ENCODE measurements at regions not wholly inside any gene's neighbourhood (a gene's known extent, or its start where the extent isn't known, plus 50 kb on each side); places are given as distances from the start of the nearest gene placed in this dataset.

DNA sequence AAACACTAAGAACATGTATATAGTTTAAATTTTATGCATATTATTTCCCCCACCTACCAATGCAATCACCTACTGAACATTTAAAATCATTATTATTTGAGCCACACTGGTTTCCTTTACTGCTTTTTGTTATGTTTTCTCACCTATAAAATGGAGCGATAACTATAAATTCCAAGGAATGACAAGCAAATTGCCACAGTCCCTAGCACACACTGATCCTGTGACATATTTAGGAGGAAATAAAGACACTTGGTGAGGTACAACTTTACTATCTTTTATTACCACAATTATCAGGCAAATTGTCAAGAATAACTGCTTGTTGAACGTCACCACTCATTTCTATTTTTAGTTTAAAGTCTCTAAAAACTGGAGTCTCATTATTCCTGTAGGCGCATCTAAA, 1693.6 kb downstream of the EFNA5 start:
- peaks cover 0 to 4% of the 10 kb centered on the region in 2 donors for H3K9me3 Mint-ChIP-seq
- DNase-seq (no peak), ATAC-seq (replicated peaks in 1 of 2) (no peak)
- H3K36me3 Mint-ChIP-seq (ENCODE audit: insufficient read depth in 2 of 2) = no peaks in the 10 kb centered on the region
- H3K27me3 Mint-ChIP-seq (ENCODE audit: low read depth) = no peaks in the 10 kb centered on the region
- no peaks in the 10 kb centered on the region for H3K4me1 Mint-ChIP-seq (ENCODE audit: low read depth)
- H3K27ac Mint-ChIP-seq = no peak overlapping the region
- H3K4me3 Mint-ChIP-seq = no peak overlapping the region

DNA sequence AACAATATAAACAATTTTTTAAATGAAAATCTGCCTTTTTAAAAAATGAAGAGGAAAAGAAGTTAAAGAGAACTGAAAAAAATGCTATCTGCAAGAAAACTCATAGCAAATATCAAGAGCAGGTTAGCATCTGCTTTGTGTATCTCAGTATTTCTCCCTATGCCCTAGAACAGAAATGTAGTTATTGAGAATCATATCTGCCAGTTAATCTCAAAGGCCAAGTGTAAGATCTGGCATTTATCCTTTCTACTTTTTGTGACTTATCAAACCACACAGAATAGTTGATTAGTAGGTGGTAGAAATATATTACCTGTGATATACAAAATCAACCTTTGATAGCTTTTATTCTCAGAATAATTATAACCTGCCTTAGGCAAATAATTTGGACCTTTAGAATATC, 1699.8 kb downstream of the EFNA5 start:
- Mint-ChIP-seq H3K27me3 (ENCODE audit: low read depth) (no peaks in the 10 kb centered on the region), H3K4me3 (no peak overlapping the region), H3K27ac (no peak overlapping the region), H3K36me3 (ENCODE audit: insufficient read depth in 2 of 2) (no peaks in the 10 kb centered on the region), H3K4me1 (ENCODE audit: low read depth) (no peaks in the 10 kb centered on the region), H3K9me3 (peaks cover 2 to 7% of the 10 kb centered on the region in 2 donors)
- DNase-seq = no peak
- no peak for ATAC-seq (replicated peaks in 1 of 2)

DNA sequence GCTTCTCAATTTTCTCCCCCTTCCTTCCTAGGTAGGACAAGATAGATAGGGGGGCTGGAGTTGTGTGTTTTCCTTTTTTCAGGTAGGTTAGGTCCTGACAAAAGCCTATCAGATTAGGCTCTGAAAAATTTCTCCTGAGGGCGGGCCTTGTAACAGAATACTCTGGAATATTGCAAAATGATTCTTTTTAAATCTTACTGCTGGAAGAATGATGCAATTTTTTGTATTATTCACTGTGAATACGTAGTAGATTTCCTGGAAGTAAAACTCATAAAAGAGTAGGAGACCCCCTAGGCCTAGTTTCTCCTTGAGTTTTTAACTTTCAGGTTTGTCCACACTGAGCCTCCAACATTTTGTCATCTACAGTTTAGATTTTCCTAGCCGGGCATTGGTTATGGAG, 1701.8 kb downstream of the EFNA5 start:
- Mint-ChIP-seq H3K4me3 (no peak overlapping the region), H3K4me1 (ENCODE audit: low read depth) (no peaks in the 10 kb centered on the region), H3K36me3 (ENCODE audit: insufficient read depth in 2 of 2) (no peaks in the 10 kb centered on the region), H3K27me3 (ENCODE audit: low read depth) (no peaks in the 10 kb centered on the region), H3K9me3 (peaks cover 2 to 7% of the 10 kb centered on the region in 2 donors), H3K27ac (no peak overlapping the region)
- DNase-seq (no peak), ATAC-seq (replicated peaks in 1 of 2) (no peak)

DNA sequence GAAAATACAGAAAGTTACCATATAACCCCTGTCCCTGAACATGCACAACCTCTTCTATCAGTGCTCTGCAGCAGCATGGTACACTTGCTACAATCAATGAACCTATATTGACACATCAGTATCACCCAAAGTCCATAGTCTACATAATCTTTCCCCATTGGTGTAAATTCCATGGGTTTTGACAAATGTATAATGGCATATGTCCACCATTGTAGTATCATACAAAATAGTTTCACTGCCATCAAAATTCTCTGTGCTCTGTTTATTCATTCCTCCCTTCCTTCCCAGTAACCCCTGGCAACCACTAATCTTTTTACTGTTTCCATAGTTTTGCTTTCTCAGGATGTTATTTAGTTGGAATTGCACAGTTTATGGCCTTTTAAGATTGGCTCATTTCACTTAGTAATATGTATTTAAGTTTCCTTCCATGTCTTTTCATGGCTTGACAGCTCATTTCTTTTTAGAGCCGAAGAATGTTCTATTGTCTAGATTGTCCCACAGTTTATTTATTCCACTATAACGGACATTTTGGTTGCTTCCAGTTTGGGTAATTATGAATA, 1707.0 kb downstream of the EFNA5 start:
- H3K36me3 Mint-ChIP-seq (ENCODE audit: insufficient read depth in 2 of 2) = no peaks in the 10 kb centered on the region
- no peaks in the 10 kb centered on the region for H3K27me3 Mint-ChIP-seq (ENCODE audit: low read depth)
- H3K27ac Mint-ChIP-seq = no peak overlapping the region
- no peaks in the 10 kb centered on the region for H3K4me1 Mint-ChIP-seq (ENCODE audit: low read depth)
- no peak overlapping the region for H3K4me3 Mint-ChIP-seq
- H3K9me3 Mint-ChIP-seq = peaks cover 5 to 10% of the 10 kb centered on the region in 2 donors
- ATAC-seq (replicated peaks in 1 of 2) = no peak
- no peak for DNase-seq

DNA sequence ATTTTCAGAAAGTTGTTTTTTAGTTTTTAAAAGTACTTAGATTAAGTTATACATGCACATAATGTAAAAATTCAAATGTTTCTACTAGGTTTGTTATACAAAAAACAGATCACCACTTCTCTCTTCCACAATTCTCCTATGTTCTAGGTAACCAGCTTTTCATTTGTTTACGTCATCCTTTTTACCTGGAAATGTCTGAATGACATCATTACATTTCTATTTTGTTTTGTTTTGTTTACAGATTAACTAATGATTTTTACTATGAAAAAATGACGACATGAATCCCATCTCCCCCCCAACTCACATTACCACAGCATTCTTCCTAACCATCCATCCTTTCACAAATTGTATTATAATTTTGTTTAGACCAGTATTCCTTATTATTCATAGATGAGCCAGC, 1709.2 kb downstream of the EFNA5 start:
- Mint-ChIP-seq H3K9me3 (peaks cover 3 to 4% of the 10 kb centered on the region in 2 donors), H3K27me3 (ENCODE audit: low read depth) (no peaks in the 10 kb centered on the region), H3K36me3 (ENCODE audit: insufficient read depth in 2 of 2) (no peaks in the 10 kb centered on the region), H3K4me1 (ENCODE audit: low read depth) (no peaks in the 10 kb centered on the region), H3K4me3 (no peak overlapping the region), H3K27ac (no peak overlapping the region)
- ATAC-seq (replicated peaks in 1 of 2) (no peak), DNase-seq (no peak)

DNA sequence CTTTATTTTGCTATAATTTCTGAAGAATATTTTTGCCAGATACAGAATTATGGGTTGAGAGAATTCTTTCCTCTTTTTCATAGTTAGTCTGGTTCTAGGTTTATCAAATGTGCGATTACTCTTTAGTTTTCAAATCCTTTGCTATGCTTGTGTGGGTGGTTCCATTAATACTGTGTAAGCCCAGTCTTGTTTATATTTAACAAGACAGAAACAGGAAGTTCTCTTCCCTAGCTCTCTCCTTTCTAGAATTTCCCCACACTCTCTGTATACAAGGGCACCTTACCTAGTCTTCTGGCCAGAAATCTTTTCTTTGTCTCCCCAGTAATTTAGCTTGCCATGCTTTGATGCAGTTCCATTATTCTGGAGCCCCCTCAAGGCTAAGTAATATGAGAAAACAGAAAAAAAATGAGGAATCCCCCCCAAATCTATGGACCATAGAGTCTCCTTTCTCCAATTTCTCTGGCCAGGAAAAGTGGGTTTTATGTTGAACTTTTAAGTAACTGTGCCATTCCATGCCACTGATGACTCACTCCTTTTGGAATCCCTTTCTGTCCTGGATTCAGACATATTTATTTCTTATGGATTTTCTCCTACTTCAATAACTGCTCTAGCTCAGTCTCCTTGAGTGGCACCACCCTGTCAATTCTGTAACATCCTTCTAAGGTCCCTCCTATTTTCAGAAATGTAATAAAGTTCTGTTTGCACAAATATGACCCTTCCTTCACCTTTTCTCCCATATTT, 1714.1 kb downstream of the EFNA5 start:
- Mint-ChIP-seq H3K27ac (no peak overlapping the region), H3K4me3 (no peak overlapping the region), H3K36me3 (ENCODE audit: insufficient read depth in 2 of 2) (peaks cover 0 to 1% of the 10 kb centered on the region in 2 donors), H3K27me3 (ENCODE audit: low read depth) (no peaks in the 10 kb centered on the region), H3K4me1 (ENCODE audit: low read depth) (no peaks in the 10 kb centered on the region), H3K9me3 (peaks cover 0 to 1% of the 10 kb centered on the region in 2 donors)
- no peak for DNase-seq
- ATAC-seq (replicated peaks in 1 of 2) = no peak

DNA sequence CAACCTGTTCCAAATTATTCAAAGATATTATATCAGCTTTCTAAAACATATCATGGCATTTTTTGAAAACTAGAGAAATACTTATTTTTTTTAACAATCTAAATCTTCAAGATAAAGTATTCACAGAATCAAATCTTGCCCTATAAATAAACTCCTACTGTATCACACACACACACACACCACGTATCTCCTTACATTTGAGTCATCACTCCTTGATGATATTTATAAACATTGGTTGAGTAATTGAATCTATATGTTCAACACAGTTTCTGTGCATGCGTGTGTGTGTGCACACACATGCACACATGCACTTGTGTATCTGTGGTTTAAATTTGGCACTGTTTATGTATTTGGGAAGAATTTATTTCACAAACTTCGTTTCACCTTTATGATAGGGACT, 1716.4 kb downstream of the EFNA5 start:
- no peak for DNase-seq
- Mint-ChIP-seq H3K27me3 (ENCODE audit: low read depth) (no peaks in the 10 kb centered on the region), H3K27ac (no peak overlapping the region), H3K9me3 (peaks cover 0 to 1% of the 10 kb centered on the region in 2 donors), H3K36me3 (ENCODE audit: insufficient read depth in 2 of 2) (peaks cover 0 to 1% of the 10 kb centered on the region in 2 donors), H3K4me3 (no peak overlapping the region), H3K4me1 (ENCODE audit: low read depth) (no peaks in the 10 kb centered on the region)
- no peak for ATAC-seq (replicated peaks in 1 of 2)

DNA sequence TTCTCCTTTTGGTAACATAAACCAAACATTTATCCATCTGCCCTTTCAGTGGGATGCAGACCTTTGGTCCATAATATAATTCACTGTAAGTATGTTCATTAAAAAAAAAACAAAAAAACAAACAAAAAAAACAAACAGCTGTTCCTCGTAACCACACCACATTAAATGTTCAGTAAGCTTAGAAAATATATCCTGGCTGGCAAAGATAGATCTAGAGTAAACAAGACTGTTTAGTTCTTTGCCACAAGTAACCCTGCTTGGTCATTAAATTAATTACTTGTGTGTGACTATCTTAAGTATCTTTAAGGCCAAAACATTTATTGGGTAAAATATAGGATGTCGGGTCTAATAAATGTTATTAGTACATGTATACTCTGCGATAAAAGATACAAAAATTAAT, 1717.1 kb downstream of the EFNA5 start:
- no peaks in the 10 kb centered on the region for H3K4me1 Mint-ChIP-seq (ENCODE audit: low read depth)
- DNase-seq (no peak), ATAC-seq (replicated peaks in 1 of 2) (no peak)
- H3K36me3 Mint-ChIP-seq (ENCODE audit: insufficient read depth in 2 of 2) = peaks cover 0 to 1% of the 10 kb centered on the region in 2 donors
- H3K4me3 Mint-ChIP-seq = no peak overlapping the region
- H3K9me3 Mint-ChIP-seq = peaks cover 0 to 1% of the 10 kb centered on the region in 2 donors
- no peaks in the 10 kb centered on the region for H3K27me3 Mint-ChIP-seq (ENCODE audit: low read depth)
- no peak overlapping the region for H3K27ac Mint-ChIP-seq

DNA sequence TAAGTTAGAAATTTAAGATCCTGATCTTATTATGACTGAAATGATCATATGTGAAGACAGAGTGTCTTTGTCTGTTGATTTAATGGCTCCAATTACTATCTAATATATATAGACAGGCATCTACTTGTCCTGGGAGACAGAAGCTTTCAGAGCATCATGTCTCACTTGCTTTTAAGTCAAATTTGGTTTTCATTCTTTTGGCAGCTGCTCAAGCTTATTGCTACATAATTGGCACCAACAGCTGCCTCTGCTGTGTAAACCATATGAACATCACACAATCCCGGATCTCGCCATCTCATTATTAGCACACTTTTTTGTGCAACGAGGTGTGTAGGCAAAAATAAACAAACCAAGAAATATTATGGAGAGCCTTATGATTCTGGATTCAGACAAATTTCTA, 1717.9 kb downstream of the EFNA5 start:
- peaks cover 0 to 1% of the 10 kb centered on the region in 2 donors for H3K9me3 Mint-ChIP-seq
- ATAC-seq (replicated peaks in 1 of 2) (no peak), DNase-seq (no peak)
- no peak overlapping the region for H3K27ac Mint-ChIP-seq
- H3K36me3 Mint-ChIP-seq (ENCODE audit: insufficient read depth in 2 of 2) = peaks cover 0 to 1% of the 10 kb centered on the region in 2 donors
- H3K4me1 Mint-ChIP-seq (ENCODE audit: low read depth) = no peaks in the 10 kb centered on the region
- H3K4me3 Mint-ChIP-seq = no peak overlapping the region
- no peaks in the 10 kb centered on the region for H3K27me3 Mint-ChIP-seq (ENCODE audit: low read depth)

DNA sequence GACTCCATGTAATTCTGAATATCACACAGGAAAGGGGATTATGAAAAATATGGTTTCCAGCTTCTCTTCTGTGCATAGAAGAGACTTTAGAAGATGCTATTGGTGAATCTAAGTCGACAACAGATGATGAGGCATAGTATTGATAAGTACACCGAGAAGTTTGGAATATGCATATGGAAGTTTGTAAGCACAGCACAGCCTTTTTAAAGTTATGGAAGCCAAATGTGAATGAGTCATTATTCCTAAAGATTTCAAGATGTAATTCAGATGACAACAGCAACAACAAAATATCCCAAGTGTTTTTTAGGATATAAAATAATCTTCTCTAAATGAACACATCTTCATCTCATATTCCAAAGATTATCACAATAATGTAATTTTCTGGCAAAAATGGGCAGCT, 1723.3 kb downstream of the EFNA5 start:
- Mint-ChIP-seq H3K9me3 (peaks cover 9 to 11% of the 10 kb centered on the region in 2 donors), H3K27me3 (ENCODE audit: low read depth) (no peaks in the 10 kb centered on the region), H3K4me1 (ENCODE audit: low read depth) (no peaks in the 10 kb centered on the region)

DNA sequence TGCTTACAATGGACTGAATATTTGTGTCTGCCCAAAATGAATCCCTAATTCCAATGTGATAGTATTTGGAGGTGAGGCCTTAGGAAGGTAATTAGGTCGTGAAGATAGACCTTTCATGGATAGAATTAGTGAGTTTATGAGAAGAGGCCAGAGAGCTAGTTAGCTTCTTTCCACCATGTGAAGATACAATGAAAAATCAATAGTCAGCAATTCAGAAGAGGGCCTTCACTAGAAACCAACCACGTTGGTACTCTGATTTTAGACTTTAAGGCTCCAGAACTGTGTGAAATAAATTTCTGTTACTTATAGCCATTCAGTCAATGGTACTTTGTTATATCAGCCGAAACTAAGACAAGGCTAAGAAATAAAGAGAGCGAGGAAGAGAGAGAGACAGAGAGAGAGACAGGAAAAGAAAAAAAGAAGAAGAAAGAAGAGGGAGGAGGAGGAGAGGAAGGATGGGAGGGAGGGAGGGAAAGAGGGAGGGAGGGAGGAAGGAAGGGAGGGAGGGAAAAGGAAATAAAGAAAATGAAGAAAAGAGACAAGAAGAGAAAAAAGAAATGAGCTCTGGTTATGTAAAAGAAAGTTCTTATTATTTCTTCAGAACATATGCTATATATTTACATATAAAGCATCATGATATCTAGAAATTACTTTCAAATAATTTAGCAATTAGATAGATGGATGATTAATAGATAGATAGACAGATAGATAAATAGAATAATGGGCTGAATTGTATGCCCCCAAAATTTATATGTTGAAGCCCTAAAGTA, 1725.3 kb downstream of the EFNA5 start:
- Mint-ChIP-seq H3K9me3 (peaks cover 9 to 11% of the 10 kb centered on the region in 2 donors), H3K4me1 (ENCODE audit: low read depth) (no peaks in the 10 kb centered on the region), H3K27me3 (ENCODE audit: low read depth) (no peaks in the 10 kb centered on the region), H3K36me3 (ENCODE audit: insufficient read depth in 2 of 2) (peaks cover 0 to 2% of the 10 kb centered on the region in 2 donors), H3K4me3 (no peak overlapping the region), H3K27ac (no peak overlapping the region)
- DNase-seq (no peak), ATAC-seq (replicated peaks in 1 of 2) (no peak)

More for the DNA sequence above, 1723.3 kb downstream of the EFNA5 start:
- ATAC-seq (replicated peaks in 1 of 2) = no peak
- DNase-seq = no peak
- H3K36me3 Mint-ChIP-seq (ENCODE audit: insufficient read depth in 2 of 2) = peaks cover 0 to 2% of the 10 kb centered on the region in 2 donors
- no peak overlapping the region for H3K4me3 Mint-ChIP-seq
- no peak overlapping the region for H3K27ac Mint-ChIP-seq

DNA sequence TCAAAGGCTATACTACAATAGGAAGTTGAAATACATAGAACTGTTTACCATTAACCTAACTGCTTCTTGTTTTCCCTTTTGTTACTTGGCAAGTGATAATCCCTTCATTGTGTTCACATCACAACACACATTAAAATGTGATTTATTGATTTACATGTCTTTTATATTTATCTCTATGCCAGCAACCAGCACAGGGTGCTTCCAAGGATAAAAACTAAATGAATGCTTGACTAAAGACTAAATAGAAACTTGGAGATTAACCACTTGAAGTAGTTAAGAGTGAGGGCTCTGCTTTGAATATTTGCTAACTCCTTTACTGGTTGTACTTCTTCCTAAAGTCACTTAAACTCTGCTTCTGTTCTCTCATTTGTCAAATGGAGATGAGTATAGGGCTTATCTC, 1730.6 kb downstream of the EFNA5 start:
- no peak overlapping the region for H3K4me3 Mint-ChIP-seq
- DNase-seq = no peak
- H3K27me3 Mint-ChIP-seq (ENCODE audit: low read depth) = no peaks in the 10 kb centered on the region
- no peak for ATAC-seq (replicated peaks in 1 of 2)
- H3K9me3 Mint-ChIP-seq = peaks cover 8 to 11% of the 10 kb centered on the region in 2 donors
- H3K4me1 Mint-ChIP-seq (ENCODE audit: low read depth) = no peaks in the 10 kb centered on the region
- H3K27ac Mint-ChIP-seq = no peak overlapping the region
- H3K36me3 Mint-ChIP-seq (ENCODE audit: insufficient read depth in 2 of 2) = peaks cover 0 to 2% of the 10 kb centered on the region in 2 donors

DNA sequence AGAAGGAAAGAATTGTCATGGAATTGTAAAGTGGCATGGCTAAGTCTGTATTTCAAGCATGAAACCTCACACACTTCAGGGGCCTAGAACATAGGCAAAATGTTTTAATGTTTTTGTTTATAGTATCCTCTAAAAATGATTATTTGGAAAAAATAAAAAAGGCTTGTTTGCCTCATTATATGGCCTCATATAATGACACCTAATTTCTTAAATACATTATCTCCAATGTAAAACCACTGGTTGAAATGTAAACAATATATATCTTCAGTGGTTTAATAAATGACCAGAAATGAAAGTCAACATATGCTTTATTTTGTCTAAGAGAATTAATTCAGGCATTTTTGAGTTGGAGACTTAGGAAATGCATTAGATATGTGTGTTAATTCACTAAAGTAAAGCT, 1736.6 kb downstream of the EFNA5 start:
- ATAC-seq (replicated peaks in 1 of 2) (no peak), DNase-seq (no peak)
- Mint-ChIP-seq H3K36me3 (ENCODE audit: insufficient read depth in 2 of 2) (peaks cover 0 to 2% of the 10 kb centered on the region in 2 donors), H3K27me3 (ENCODE audit: low read depth) (no peaks in the 10 kb centered on the region), H3K27ac (no peak overlapping the region), H3K4me1 (ENCODE audit: low read depth) (no peaks in the 10 kb centered on the region), H3K9me3 (peaks cover 9 to 10% of the 10 kb centered on the region in 2 donors), H3K4me3 (no peak overlapping the region)

All from activated T-cell treated with anti-CD3 and anti-CD28 coated beads, Interleukin-2, amount 50 U/mL, for 72 hours (primary cell).